Ovary (tissue), 3 donors: ENCODE measurements at regions not wholly inside any gene's neighbourhood (a gene's known extent, or its start where the extent isn't known, plus 50 kb on each side); places are given as distances from the start of the nearest gene placed in this dataset.

Source experiments
- CTCF ChIP-seq, 3 donors: fragments of 450-650 bp in 2 of 3; fragments of 200-600 bp in 1 of 3; IDR thresholded peaks; one replicate each; pipeline versions ENCODE4 v1.5.1 to v1.8.0; 2016 to 2022; ENCODE audit warnings: antibody characterized with exemption in 3 of 3, mild to moderate bottlenecking in 1 of 3
- EP300 ChIP-seq: sonication (generic); formaldehyde crosslinking; IDR thresholded peaks from one replicate; pipeline ENCODE4 v1.6.1; 2017; ENCODE audit warnings: antibody characterized with exemption
- donor health status: DM: no; HTN: no; CAD: no.

- TF ChIP-seq EP300 (no peak), CTCF (IDR thresholded peaks at IDR 0.05) (no peak)
Observed at GRCh38 chrX:9333873-9334560, 130.8 kb upstream of the TBL1X start.
